K562 (cell line): ENCODE measurements at regions not wholly inside any gene's neighbourhood (a gene's known extent, or its start where the extent isn't known, plus 50 kb on each side); places are given as distances from the start of the nearest gene placed in this dataset.

Experiments used
- MTA2 ChIP-seq: fragments of 450-650 bp; IDR thresholded peaks from 2 replicates; pipeline ENCODE4 v1.6.1; 2016; ENCODE audit warnings: low read depth
- NR0B1 ChIP-seq: fragments of 450-650 bp; IDR thresholded peaks from one replicate; pipeline ENCODE4 v1.6.1; 2018; ENCODE audit warnings: mild to moderate bottlenecking, moderate library complexity; ENCODE audit not compliant: partially characterized antibody

DNA sequence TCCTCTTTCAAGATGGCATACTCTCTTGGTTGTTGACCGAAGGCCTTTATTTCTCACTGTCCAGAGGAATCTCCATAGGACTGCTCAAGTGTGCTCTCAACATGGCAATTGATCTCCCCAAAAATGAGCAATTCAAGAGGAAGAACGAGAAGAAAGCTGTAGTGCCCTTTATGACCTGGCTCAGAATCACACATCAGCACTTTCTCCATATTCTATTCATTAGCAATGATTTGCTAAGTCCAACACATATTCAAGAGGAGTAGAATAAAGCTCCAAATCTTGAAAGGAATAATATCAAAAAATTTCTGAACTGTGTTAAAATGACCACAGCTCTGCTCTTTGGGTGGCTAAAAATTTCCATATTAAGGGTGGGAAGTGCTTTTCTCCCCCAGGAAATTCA is 151.6 kb upstream of the SYNPR start:
- TF ChIP-seq MTA2, result no peak
- no peak for TF ChIP-seq NR0B1
